Testis (tissue), 2 donors: ENCODE measurements at regions not wholly inside any gene's neighbourhood (a gene's known extent, or its start where the extent isn't known, plus 50 kb on each side); places are given as distances from the start of the nearest gene placed in this dataset.

ENCODE experiments used
- POLR2A ChIP-seq: fragments of 450-650 bp; IDR thresholded peaks from one replicate; pipeline ENCODE4 v1.6.1; 2017; ENCODE audit warnings: antibody characterized with exemption, mild to moderate bottlenecking, moderate library complexity
- TF ChIP-seq, protein P1 (sequence below), 3 experiments: fragments of 450-650 bp in 2 of 3; fragments of 200-600 bp in 1 of 3; sonication (generic) in 1 of 3; IDR thresholded peaks; one replicate each; pipeline ENCODE4 v1.5.1; 2016 to 2019; ENCODE audit warnings: antibody characterized with exemption in 3 of 3, mild to moderate bottlenecking in 2 of 3, moderate library complexity in 1 of 3

DNA sequence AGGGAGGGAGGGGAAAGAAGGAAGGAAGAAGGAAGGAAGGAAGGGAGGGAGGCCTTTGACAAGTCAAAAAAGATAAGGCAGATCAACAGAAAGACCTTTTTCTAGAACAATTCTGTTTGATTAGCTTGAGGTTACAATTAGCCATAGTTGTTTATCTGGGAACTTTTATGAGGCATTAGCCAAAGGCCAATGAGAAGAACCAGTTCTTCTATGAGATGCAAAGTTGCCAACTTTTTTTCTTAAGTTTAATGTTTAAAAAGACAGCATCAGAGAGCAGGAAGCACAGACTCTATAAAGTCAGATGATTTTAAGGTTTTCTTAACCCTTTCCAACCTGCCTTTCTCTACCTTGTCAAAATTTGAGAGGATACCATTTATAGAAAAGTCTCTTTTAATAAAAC, 301.3 kb upstream of the NR2F2 start:
- TF ChIP-seq, protein P1, sequence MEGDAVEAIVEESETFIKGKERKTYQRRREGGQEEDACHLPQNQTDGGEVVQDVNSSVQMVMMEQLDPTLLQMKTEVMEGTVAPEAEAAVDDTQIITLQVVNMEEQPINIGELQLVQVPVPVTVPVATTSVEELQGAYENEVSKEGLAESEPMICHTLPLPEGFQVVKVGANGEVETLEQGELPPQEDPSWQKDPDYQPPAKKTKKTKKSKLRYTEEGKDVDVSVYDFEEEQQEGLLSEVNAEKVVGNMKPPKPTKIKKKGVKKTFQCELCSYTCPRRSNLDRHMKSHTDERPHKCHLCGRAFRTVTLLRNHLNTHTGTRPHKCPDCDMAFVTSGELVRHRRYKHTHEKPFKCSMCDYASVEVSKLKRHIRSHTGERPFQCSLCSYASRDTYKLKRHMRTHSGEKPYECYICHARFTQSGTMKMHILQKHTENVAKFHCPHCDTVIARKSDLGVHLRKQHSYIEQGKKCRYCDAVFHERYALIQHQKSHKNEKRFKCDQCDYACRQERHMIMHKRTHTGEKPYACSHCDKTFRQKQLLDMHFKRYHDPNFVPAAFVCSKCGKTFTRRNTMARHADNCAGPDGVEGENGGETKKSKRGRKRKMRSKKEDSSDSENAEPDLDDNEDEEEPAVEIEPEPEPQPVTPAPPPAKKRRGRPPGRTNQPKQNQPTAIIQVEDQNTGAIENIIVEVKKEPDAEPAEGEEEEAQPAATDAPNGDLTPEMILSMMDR (IDR thresholded peaks at IDR 0.05): no peak
- TF ChIP-seq POLR2A: no peak
